Body of pancreas (tissue), 4 donors: ENCODE measurements at regions not wholly inside any gene's neighbourhood (a gene's known extent, or its start where the extent isn't known, plus 50 kb on each side); places are given as distances from the start of the nearest gene placed in this dataset.
"Not testable (repeated sequence)": the region's sequence is repeated elsewhere in the genome, so short reads cannot be mapped to it uniquely, and the experiment has no call there.

ENCODE experiments used
- ATAC-seq: fragments of 150-250 bp; one replicate; pipeline ENCODE4 v1.9.1; 2016
- DNase-seq, 4 donors: peaks; one replicate each; pipeline ENCODE4 v3.0.0-alpha.2; 2019
- H3K27ac ChIP-seq, 4 donors: fragments of 200-600 bp; sonication (generic); 1 replicate in 3 of 4; 2 replicates in 1 of 4; pipeline versions ENCODE4 v1.5.1 to v1.6.1; 2016 to 2019; ENCODE audit warnings: mild to moderate bottlenecking in 1 of 4, mixed read lengths in 1 of 4, moderate library complexity in 1 of 4
- H3K27me3 ChIP-seq, 2 donors: fragments of 200-600 bp; sonication (generic); one replicate each; pipeline ENCODE4 v1.6.0; 2016; ENCODE audit warnings: mild to moderate bottlenecking in 1 of 2
- H3K36me3 ChIP-seq, 2 donors: fragments of 200-600 bp; sonication (generic); replicated peaks in 1 of 2; 2 replicates each; pipeline ENCODE4 v1.5.1; 2016; ENCODE audit warnings: low read depth in 2 of 2; ENCODE audit not compliant: insufficient read depth in 1 of 2
- H3K4me1 ChIP-seq: fragments of 200-600 bp; sonication (generic); one replicate; pipeline ENCODE4 v1.6.0; 2016
- H3K4me3 ChIP-seq, 2 donors: fragments of 200-600 bp; sonication (generic); 1 replicate in 1 of 2; 2 replicates in 1 of 2; pipeline ENCODE4 v1.5.1; 2016 to 2019
- H3K9me3 ChIP-seq, 3 donors: fragments of 200-600 bp; sonication (generic); 1 replicate in 2 of 3; 2 replicates in 1 of 3; pipeline ENCODE4 v1.5.1; 2016
- CTCF ChIP-seq, 7 experiments: fragments of 450-650 bp in 4 of 7; fragments of 200-600 bp in 3 of 7; sonication (generic) in 3 of 7; IDR thresholded peaks; one replicate each; pipeline ENCODE4 v1.5.1; 2016 to 2019; ENCODE audit warnings: antibody characterized with exemption in 7 of 7
- POLR2A ChIP-seq, 3 donors: fragments of 450-650 bp; IDR thresholded peaks; one replicate each; pipeline ENCODE4 v1.6.1; 2016; ENCODE audit warnings: antibody characterized with exemption in 3 of 3, mild to moderate bottlenecking in 2 of 3
- WGBS, 2 donors: methylation state at CpG; one replicate each; pipeline ENCODE4 v1.1.5; 2017; 5-methylcytosine and 5-hydroxymethylcytosine counted together
- intact Hi-C: fragments of 100-400 bp; cut with DNase I; formaldehyde crosslinking; loops from one replicate; pipeline ENCODE4 v1.15.1; 2023

- ATAC-seq (no peak), DNase-seq (no peak)
- no peak overlapping the region for H3K4me3 ChIP-seq
- H3K36me3 ChIP-seq: no peaks in the 10 kb centered on the region
- TF ChIP-seq POLR2A (IDR thresholded peaks at IDR 0.05): no peak
- no peak for TF ChIP-seq CTCF (IDR thresholded peaks at IDR 0.05)
- H3K9me3 ChIP-seq: no peaks in the 10 kb centered on the region
- intact Hi-C loops: no loop called here
- no peak overlapping the region for H3K27ac ChIP-seq
- no peaks in the 10 kb centered on the region for H3K27me3 ChIP-seq
- WGBS, 2 donors: 79 to 82% methylated on average over 5 of the region's 5 CpGs
- H3K4me1 ChIP-seq: peaks cover 5% of the 10 kb centered on the region
Observed at GRCh38 chr20:33936656-33937055, 57.1 kb upstream of the RALY start.

GRCh38 chr20:33939031-33939430 is 54.7 kb upstream of the RALY start:
- H3K27me3 ChIP-seq, H3K4me1 ChIP-seq, H3K36me3 ChIP-seq, H3K9me3 ChIP-seq, intact Hi-C loops, H3K4me3 ChIP-seq: not testable (repeated sequence)
- H3K27ac ChIP-seq: peak overlapping the region in 1 of 4 donors; percentile 15
- ATAC-seq (peak; percentile 79), DNase-seq (peak; percentile 26 to 62 (median 43))
- whole genome bisulfite sequencing, 2 donors: 72 to 74% methylated on average over 5 of the region's 5 CpGs

GRCh38 chr20:33940666-33941065 is 53.0 kb upstream of the RALY start:
- H3K4me3 ChIP-seq: no peak overlapping the region
- intact Hi-C loops: no loop called here

More at GRCh38 chr20:33940666-33941065, 53.0 kb upstream of the RALY start:
- Histone ChIP-seq H3K36me3 (no peaks in the 10 kb centered on the region), H3K27me3 (no peaks in the 10 kb centered on the region), H3K9me3 (no peaks in the 10 kb centered on the region), H3K4me1 (no peaks in the 10 kb centered on the region), H3K27ac (no peak overlapping the region)
- no peak for ATAC-seq
- 95 to 98% methylated on average over 3 of the region's 3 CpGs for WGBS, 2 donors
- DNase-seq: no peak
- TF ChIP-seq POLR2A (IDR thresholded peaks at IDR 0.05) (no peak), CTCF (IDR thresholded peaks at IDR 0.05) (no peak)
